ENCODE measurements at regions not wholly inside any gene's neighbourhood (a gene's known extent, or its start where the extent isn't known, plus 50 kb on each side); places are given as distances from the start of the nearest gene placed in this dataset.

DNA sequence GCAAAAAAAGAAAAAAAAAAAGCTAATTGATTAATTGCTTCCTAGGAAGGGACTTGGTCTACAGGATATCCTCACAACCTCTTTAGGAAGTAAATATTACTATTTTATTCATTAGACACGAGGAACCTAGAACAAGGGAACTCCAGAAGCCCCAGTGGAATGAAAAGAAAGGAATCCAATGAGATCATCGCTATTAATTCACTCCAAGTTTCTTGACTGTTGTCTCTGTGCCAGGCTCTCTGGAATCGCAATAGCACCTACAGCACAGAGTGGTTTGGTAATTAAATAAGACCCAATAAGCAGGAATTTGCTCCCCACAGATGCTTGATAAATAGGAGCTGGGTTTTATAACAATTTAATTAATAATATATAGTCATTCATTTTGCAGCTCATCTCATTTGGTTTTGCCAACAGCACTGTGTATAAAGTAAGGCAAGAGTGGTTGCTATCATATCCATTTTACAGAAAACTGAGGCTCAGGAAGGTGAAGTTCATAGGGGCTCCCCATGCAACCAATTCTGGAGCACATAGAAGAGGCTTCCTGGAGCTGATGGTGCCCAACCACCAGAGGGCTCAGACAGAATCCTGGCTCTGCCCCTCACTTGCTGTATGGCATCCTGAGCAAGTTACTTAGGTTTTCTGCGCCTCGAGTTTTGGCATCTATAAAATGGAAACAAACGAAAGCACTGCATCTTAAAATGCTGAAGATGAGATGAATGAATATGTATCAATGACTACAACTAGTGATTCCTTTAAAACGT is 420.2 kb downstream of the MED13L start:
- no peak for DNase-seq

DNA sequence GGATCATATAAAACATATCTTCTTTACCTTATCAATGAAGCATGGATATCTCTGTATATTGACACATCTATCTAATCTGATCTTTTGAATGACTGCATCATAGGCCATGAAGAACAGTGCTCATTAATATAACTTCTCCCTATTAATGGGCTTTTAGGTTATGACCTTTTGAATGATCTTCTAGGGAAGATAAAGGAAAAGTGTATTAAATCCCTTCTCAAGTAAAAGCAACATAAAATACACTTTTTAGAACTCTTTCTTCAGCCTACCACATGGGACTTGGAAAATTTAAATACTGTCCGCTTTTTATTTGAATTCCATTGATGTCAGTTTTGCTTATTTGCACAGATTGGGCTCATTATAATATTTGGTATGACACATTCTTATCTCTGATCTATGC is 425.4 kb downstream of the MED13L start:
- DNase-seq, result no peak

DNA sequence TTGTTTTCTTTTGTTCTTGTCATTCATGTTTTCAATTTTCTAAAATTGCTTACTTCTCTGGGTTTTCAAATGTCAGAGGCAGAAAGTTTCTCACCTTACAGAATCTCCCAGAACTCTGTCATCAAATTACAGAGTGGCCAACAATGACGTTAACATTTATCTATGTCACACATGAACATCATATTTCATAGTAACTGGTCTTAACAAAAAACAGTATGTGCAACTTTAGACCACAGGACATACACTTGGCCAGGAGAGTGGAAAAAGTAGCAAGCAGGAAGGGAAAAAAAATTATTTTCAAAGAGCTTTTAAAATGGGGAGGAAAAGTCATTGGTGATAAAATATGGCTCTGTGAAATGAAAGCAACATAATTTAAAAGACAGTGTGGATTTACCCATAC is 426.5 kb downstream of the MED13L start:
- no peak for DNase-seq

DNA sequence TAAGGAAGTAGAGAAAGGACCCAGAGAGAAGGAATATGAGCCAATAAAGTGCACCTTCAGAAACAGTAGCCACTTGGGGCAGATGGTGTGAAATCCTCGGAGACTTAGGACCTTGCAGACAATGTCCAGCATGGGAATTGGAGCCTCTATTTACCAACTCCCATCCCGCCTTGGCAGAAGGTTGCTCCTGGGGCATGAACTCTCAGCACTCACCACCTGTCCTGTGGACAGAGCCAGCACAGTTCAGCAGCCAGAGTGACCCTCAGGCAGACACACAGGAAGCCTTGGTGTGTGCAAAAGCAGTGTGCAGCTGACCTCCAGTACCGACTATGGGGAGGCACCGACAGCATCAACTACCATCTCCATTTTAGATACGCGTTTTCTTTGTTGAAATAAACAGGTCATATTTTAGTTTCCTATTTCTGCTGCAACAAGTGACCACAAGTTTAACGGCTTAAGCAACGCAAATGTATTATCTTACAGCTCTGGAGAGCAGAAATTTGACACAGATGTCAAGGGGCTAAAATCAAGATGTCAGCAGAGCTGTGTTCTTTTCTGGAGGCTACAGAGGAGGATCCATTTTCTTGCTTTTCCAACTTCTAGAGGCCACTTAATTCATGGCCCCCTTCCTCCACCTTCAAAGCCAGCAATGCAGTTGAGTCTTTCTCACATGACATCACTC is 428.1 kb downstream of the MED13L start:
- no peak for DNase-seq

DNA sequence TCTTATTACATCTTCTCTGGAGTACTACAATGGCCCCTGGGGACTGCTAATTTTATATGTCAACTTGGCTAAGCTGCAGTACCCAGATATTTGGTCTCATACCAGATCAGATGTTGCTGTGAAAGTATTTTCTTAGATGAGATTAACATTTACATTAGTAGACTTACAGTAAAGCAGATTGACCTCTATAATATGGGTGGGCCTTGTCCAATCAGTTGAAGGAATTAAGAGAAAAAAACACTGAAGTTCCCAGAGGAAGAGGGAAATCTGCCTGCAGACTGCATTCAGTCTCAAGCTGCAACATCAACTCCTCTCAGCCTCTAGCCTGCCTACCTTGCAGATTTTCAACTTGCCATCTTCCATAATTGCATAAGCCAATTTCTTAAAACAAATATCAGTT is 430.1 kb downstream of the MED13L start:
- DNase-seq, result no peak

DNA sequence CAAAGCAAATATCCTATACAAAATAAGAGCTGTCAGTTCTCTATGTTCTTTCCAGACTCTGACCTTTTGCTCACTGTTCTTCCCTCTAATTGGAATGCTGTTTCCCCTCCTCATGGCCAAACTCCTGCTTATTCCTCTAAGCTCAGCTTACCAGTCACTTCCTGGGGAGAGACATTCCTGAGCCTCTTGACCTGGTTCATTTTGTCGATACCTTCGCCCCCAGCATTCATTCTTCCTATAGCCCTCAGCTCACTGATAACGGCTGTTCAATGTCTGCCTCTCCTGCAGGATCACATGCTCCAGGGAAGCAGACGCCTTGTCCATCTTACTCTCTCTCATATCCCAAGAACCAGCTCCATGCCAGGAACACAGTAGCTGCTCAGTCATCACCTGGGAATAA is 431.0 kb downstream of the MED13L start:
- no peak for DNase-seq

DNA sequence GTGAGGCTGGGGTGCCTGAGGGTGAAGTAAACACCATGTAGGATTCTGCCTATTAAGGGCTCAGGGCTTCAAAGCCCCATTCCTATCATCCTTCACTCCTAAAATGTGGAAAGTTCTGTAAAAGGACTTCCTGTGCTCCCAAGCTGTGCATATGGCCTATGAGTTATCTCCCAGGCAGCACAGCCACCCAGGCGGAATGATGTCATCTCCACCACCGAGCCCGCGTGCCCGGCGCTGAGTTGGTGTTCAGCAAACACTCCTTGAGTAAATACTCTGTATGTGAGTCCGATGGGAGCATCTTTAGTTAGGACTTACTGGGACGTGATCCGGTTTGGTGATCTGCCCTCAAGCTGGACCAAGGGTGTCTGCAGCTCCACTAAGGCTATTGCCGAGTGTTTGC is 437.3 kb downstream of the MED13L start:
- DNase-seq, result no peak

DNA sequence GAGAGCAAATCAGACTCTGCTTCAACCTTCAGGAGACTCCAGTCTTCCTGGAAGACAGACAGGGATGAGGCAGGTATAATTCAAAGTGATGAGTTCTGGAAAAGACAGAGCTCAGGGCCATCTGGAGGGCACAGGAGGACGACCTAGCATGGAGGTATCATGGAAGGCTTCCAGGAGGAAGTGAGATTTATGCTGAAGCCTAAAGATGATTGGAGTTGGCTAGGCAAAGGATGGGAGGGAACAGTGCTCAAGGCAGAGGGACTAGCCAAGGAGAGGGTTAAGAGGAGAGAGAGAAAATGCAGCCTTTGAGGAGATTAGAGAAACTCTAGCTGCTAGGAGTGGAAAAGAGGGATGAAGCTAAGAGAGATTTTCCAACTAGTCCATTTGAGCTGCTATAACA is 438.5 kb downstream of the MED13L start:
- DNase-seq, result no peak

DNA sequence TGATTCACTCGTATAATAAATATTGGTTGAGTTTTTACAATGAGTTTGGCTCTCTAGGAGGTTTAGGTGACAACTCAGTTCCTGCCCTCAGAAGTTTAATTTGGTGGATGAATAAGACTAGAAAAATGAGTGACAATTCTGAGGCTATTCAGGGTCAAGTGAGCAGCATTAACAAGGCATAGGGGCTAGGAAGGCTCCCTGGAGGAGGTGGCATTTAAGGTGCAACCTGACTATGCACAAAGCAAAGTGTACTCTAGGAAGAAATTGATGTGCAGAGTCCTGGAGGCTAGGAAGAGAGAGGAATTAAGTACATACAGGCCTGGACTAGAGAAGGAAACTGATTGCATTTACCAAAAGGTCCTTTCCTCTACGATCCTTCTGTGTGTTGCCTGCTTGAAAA is 440.3 kb downstream of the MED13L start:
- DNase-seq, result no peak

DNA sequence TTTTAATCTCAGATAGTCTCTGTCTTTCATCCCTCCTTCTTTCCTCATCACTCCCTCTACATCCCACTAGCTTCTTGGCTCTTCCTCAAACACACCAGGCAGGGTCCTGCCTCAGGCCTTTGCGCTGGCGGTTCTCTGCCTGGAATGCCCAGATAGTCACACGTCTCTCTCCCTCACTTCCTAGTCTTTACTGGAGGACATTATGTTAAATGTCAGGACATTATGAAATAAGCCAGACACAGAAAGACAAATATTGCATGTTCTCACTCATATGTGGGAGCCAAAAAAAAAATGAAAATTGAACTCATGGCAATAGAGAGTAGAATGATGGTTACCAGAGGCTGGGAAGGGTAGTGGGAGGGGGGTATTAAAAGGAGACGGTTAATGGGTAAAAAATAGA is 442.0 kb downstream of the MED13L start:
- DNase-seq, result no peak

DNA sequence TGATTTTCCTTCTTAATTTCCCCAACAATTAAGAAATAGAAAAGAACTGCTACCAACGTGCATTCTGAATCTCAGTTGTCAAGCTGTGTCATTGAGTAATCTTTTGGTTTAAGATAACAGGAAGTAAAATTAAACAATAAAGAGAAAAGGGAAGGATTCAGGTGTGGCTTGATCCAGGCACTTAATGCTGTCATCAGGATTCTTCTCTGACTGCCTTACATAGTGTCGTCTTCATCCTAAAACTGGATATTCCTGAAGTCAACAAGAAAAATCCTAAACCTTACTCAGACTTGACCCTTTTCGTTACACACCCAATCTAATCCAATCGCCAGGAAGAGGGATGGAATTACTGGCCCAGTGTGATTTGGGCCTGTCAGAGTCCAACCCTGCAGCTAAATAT is 443.8 kb downstream of the MED13L start:
- DNase-seq, result no peak

DNA sequence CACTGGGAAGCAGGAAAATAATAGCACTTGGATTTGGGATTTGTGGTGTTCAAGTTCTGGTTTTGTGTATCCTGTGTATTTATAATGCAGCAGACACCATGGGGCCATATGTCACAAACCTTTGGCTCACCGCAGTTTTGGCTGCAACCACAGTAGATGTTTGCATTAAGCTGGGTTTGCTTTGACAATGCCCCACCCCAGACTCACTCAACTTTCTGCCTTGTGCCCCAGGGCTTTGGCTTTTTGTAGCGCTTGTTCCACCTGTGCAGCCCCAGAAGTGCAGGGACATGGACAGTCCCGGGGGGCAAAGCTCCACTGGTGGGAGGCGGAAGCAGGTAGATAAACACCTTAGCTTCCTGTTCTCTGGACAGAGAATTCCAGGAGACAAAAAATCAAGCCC is 446.9 kb downstream of the MED13L start:
- no peak for DNase-seq

DNA sequence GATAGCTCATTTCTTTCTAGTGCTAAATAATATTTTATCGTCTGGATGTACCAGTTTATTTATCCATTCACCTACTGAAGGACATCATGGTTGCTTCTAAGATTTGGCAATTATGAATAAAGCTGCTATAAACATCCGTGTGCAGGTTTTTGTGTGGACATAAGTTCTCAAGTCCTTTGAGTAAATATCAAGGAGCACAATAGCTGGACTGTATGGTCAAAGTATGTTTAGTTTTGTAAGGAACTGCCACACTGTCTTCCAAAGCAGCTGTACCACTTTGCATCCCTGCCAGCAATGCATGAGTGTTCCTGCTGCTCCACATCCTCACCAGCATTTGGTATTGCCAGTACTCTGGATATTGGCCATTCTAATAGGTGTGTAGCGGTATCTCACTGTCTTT is 447.4 kb downstream of the MED13L start:
- no peak for DNase-seq

DNA sequence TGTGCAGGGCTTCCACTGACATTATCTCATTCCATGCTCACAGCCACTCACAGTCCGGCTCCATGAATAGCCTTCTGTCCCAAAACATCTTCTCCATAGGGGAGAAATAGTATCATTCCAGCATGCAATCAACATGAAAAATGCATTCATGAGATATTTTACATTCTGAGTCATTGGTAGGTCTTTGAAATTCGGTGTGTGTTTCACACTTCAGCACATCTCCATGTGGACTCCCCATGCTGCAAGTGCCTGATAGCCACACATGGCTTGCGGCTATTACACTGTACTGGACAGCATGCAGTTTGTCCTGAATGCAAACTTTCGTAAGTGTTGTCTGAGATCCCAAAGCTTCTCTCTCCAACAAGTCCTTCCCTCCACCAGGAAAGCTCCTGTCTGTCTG is 449.3 kb downstream of the MED13L start:
- DNase-seq, result no peak

DNA sequence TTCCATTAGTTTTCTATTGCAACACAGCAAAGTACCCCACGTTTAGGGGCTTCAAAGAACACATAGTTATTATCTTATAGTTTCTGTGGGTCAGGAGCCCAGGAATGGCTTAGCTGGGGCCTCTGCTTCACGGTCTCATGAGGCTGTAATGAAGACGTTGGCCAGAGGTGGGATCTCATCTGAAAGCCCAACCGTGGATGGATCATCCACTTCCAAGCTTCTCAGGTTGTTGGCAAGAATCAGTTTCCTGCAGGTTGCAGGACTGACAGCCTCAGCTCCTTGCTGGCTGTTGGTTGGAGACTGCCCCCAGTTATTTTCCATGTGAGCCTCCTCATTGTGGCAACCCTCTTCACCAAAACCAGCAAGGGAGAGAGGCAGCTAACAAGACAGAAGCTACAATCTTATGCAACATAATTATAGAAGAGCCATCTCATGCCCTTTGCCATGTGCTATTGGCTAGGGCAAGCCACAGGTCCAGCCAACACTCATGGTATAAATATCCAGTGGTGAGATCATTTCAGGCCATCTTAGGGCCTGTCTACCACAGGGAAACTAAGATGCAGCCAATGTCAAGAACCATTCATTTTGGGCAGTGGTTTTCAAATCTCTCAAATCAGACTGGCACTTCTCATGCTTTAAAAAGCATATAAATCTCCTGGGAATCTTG is 452.4 kb downstream of the MED13L start:
- no peak for DNase-seq

DNA sequence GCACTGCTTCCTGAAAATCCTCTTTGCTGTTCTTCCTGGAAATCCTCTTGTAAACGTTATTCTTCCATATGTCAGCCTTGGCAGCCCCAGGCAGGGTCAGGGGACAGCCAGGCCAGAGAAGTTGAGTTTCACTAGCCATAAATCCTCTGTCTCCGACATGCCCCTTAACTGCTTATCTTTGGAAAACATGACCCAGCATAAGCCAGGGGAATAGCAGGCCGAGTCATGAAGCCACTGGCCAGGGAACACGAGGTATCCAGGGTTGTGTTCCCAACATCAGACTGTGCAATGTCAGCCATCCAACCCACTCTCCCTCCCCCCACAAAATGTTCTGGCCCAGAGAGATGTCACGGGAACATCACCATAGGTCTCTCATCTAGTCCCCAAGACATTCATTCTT is 453.9 kb downstream of the MED13L start:
- no peak for DNase-seq

DNA sequence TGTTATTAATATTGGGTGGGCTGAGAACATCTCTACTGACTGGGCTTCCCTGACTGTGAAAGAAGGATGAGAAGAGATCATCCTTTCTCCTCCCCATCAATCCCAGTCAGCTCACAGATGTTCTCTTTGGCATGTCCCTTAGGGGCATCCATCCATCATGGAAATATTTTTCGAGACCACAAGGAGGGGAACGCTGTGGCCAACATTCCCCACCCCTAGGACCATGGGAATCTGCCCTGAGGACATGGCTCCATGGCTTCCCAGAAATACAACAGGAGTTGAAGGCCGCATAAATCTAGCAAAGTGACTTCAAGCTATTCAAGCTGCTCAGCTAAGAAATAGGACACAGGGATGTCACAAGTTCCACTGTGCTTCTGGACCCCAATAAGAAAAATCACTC is 456.8 kb downstream of the MED13L start:
- no peak for DNase-seq

DNA sequence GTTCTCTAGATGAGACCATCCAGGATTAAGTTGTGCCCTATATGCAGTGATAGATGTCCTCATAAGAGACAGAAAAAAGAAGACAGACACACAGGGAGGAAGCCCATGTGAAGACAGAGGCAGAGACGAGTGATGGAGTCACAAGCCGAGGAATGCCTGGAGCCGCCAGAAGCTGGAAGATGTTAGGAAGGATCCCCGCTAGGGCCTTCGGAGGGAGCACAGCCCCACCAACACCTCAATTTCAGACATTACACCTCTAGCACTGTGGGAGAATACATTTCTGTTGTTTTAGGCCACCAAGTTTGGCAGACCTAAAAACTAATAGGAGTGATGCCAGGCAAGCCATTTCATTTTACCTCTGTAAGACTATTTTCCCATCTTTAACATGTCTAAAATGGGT is 458.5 kb downstream of the MED13L start:
- DNase-seq, result no peak

DNA sequence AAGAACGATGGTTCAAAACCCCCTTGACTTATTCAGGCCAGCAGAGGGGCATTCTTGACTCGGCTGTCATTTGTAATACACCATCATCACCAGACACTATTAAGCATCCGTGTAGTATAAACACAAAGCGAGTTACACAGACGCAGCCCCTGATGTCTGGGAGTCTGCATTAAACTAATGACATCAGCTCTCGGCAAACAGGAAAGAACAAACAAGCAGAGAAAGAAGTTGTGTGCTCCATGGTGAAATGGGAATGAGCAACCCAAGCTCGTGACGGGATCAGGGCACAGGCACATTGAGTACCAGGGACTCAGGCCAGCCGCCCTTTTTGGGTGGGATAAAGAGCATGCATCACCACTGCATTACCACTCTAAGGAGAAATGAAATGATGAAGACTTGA is 460.1 kb downstream of the MED13L start:
- no peak for DNase-seq

DNA sequence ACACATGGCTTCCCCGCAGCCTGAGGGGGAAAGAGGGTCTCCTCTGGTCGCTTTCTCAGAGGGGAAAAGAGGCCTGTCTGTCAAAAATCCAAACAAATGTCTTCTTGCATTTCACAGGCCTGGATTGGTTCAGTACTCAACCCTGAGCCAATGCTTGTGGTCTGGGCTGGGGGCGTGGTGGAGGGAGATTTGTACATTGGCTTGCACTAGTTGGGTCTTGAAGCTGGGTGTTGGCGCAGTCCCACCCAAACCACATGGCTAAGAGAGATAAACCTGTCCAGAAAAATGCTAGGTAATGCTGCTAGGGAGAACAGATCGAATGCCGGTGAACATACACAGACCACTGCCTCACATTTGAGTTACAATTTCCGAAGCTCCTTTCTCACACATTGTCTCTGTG is 461.6 kb downstream of the MED13L start:
- DNase-seq, result no peak

DNA sequence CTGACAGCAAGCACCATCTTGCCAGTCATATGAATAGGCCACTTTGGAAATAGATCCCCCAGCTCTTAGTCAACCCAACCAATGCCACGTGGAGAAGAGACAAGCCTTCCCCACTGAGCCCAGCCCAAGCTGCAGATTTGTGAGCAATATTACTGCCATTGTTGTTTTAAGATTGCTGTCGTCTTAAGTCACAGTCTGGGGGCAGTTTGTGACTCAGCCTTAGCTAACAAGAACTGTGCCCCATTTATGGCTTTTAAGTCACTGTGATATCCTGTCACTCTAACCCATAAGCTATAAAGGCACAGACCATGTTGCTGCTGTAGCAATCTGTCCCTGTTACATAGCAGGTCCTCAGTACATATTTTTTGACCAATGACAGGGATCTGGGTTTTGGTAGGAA is 464.2 kb downstream of the MED13L start:
- DNase-seq, result no peak

DNA sequence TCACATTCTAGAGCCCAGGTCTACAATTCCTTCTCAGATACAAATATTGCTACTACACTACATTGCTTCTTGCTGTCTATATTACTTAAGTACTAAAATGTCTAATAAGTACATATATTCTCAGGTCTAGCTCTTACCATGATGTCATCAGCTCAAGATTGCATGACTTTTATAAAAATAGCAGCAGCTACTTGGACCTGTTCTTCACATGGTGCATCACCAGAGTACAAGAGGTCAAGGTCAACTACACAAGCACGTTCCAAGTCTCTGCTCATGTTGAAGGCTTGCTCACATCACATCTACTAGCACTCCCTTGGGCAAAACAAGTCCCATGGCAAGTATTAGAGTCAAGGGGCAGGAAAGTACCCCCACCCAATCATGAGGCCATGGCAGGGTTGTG is 465.6 kb downstream of the MED13L start:
- no peak for DNase-seq

DNA sequence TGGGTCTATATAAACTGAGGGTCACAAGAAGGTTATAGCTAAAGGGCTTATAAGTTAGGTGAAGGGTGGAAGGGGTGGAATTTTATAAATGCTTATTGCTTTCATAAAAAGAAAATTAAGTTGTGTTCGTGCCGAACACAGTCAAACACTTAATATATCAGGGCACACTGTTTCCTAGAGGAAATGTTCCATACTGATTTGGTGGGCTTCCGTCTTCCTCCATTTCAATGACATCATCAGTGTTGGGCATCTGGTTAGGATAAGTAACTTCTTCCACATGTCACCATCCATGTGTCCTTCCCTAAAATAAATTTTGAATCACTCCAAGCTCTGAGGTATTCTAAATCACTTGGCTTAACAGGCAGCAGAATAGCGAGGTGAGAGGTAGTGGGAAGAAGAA is 466.4 kb downstream of the MED13L start:
- DNase-seq, result no peak

DNA sequence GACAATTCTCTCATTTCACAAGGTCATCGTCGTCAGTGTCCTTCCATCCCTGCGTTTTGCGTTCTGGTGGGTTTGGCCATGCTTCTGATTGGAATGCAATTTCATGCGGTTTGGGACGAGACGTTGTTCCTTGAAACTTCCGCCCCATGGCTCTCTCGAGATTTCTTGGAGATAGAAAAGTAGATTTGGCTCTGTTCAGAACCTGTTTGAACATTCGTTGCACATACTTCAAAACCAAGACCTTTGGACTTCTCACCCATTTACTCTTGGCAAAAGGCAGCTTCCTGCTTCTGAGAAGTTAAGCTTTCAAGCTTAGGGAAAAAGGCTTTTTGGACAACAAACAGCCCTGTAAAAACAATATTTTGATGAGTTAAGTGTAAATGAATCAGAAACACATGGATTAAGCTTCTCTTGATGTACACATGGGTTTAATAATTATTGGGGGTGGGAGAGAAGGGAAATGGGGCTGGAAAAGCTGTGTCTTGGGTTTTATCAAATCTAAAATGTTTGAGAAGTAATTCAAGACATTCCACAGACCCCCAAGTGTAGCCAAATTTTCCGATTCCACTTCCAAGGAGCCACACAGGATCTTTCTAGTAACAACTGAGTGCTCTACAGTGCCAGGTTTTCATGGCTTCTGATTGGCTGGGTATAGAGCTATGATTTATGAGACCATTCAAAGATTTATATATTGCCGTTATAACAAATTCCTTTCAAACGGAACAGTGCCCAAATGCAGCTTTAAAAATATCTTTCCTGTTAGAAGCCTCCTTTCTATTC is 467.2 kb downstream of the MED13L start:
- no peak for DNase-seq
